HPDE6-E6E7 (cell line): ENCODE measurements at regions not wholly inside any gene's neighbourhood (a gene's known extent, or its start where the extent isn't known, plus 50 kb on each side); places are given as distances from the start of the nearest gene placed in this dataset.
A peak's percentile ranks its signal among the peaks of the same experiment; 100 is the strongest.

Source experiments
- DNase-seq: peaks from one replicate; pipeline ENCODE4 v3.0.0; 2011; ENCODE audit warnings: missing footprints; ENCODE audit errors: extremely low spot score

DNA sequence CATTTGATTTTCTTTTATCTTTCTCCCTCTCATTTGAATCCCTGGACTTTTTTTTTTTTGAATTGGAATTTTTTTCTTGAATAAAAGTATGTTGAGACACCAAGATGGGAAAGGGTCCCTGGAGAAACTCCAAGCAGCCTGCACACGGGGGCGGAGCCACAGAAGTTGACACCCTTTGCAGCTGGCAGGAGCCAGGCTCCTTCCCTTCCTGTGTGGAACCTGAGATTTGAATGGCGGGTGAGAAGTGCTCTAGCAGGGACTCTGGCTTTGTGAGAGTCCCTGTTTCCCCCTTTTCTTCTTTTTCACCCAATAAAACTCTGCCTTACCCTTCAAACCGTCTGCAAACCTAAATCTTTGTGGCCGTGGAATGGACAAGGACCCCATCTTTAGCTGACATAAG, 1381.0 kb upstream of the MIR17HG start:
- DNase-seq = no peak

DNA sequence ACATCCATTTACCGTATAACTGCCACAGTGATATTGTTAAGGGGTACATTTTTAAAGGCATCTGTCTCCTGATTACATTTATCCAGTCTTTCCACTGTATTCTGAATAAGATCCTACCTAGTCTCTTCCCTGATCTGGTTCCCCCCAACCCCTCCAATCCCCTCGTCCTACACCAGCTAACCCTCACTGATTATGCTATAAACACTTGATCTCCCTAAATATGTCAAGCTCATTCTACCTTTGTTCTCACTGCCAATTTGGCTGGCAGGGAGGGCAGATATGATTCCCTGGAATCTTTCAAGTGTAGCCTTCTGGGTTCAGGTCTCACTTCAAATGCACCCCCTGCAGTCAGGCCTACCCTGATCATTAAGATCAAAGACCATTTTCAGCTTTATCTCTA, 1379.8 kb upstream of the MIR17HG start:
- DNase-seq = no peak

DNA sequence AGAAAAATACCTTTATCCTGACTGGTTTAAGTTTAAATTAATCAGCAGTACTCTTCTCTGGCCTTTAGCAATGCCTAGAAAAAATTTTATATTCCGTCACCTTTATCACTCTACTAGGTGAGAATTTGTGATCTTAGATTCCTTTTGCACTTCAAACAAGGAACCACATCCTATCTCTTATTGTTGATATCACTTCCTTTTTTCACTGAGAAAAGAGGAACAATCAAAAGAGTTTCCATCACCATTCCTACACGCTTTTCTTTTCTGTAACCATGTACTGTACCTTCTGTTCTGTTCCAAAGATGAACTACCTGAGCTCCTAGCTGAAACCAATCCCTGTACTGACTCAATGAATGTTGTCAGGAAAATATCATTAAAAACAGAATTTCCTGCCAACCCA, 1379.0 kb upstream of the MIR17HG start:
- no peak for DNase-seq

DNA sequence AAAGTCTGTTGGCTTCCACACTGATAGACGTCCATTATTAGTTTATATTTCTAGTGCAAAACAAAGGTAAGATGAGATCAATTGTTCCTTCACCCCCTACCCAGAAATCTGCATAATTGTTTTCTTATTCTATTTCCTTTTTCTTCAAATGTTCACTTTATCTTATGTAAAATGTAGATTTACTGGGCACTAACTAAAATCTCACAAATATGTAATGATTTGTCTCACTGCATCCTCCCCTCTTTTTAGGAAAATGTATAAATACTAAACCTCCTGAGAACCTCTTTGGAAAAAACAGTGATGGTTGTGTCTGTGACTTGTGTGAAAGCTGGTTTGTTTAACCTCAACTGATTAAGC, 1377.2 kb upstream of the MIR17HG start:
- no peak for DNase-seq

DNA sequence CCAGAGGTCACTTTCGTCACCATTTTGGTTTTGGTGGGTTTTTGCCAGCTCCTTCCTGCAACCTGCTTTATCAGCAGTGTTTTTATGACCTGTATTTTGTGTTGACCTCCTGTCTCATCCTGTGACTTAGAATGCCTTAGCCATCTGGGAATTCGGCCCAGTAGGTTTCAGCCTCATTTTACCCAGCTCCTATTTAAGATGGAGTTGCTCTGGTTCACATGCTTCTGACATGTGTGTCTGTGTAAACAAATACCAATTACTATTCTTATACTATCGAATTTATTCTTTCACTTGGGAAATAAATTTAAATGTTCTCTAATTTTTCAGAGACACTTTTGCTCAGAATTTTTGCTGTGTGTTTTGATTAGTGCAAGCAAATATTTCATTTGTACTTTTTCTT, 1370.3 kb upstream of the MIR17HG start:
- no peak for DNase-seq

DNA sequence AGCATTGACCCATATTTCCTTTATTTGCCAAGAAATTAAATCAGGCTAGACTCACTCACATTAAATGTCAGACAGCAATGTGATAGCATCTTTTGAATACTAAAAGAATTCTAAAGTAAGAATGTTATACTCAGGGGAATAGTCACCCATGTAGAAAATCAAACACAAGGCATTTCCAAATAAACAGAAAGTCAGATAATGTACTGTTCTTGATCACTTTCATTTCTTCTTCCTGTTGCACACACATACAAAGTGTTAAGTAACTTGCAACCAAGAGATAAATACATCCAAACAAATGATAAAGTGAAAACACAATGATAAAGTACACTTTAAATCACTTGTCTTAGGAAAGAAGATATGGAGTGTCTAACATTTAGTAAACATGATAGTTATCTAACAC, 1366.6 kb upstream of the MIR17HG start:
- DNase-seq = no peak

DNA sequence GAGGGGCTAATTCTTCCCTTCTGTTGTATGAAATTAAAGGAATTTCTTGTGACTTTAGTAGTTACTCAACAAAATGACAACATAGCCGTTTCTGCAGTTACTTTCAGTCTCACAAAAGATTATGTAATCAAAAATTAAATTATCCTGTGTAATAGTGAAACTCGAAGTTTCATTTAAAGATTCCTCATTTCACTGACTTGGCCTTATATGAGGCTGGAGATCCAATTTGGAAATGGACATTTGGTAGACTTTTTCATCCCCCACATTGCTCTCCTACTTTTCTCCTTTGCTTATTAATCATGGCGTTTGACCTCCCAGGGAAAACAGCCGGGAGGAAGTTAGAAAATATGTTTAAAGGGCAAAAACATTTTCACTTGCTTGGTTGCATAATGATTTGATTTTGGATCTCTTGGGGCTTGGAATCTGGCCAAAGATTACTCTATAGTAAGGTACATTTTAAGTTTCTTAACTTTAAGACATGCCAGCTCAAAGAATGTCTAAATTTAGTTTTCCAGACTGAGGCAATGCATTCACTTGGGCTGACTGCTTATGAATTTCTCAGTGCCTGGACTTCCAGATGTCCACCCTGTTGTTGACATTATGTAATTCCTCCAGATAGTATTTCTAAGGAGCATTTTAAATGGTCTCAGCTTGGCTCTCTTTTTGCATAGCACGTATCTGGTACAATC, 1364.9 kb upstream of the MIR17HG start:
- DNase-seq = no peak

DNA sequence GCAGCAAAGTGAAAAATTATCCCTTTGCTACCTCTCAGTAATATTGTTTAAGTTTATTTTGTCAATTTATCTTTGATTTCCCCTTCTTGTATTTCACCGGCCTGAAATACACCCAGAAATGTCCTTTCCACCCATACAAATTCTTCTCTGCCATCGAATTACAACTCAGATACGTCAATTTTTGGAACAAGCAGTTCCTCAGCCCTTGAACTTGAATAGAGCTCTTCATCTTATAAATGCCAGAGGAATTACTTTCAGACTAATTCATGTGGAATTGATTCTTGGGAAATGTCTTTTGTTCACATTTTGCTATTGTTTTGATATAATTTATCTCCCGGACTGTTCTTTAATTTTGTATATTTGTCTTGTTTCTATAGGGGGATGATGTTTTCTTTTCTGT, 1359.3 kb upstream of the MIR17HG start:
- no peak for DNase-seq

DNA sequence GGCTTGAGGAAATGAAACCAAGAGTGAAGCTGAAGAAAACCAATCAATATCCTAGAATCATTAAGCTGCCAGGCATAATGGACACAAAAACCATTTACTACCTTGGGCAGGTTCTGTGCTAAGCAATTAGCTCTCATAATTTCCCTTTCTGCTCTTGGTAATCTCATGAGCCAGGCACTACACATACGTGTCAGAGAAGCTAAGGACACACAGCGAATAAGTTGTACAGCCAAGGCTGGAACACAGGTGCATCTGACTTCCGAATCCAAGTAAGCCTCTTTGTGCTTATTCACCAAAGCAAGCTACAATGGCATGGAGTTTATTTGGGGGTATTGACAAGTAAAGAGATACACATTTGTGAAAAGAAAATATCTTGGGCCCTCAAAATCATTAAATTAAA, 1343.9 kb upstream of the MIR17HG start:
- DNase-seq = no peak

DNA sequence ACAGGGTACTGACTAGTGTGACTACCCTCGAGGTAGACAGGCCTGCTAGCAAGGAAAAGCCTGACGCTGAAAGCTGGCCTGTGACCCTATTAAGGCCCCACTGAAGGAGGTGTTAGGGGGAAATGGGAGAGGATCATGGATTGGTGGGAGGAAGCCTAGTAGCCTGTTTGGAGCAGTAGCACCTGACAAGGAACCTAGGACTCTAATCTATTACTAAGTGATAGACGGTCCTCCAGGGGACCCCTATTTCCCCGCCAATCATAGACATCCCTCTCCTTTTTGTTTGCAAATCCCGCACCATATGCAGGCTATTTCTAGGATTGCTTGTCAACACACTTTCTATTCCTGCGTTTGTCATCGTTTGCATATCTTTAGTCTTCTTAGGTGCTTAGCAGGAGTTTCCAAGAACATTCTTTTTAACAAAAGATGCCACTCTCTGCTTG, 1338.8 kb upstream of the MIR17HG start:
- DNase-seq = no peak

DNA sequence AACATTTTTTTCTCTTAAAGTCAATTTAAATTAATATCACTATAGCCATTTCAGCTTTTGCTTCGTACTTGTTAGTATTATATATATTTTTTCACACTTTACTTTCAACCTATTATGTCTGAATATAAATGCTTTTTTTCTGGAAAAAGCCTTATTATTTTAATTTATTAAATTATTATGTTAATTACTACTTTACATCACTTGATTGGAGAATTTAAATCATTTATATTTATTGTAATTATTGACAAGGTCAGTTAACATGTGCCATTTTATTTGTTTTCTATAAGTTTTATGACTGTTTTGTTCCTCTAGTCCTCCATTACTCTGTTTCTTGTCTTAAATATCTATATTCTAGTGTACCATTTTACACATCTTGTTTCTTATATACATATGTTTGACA, 1333.4 kb upstream of the MIR17HG start:
- DNase-seq = no peak

DNA sequence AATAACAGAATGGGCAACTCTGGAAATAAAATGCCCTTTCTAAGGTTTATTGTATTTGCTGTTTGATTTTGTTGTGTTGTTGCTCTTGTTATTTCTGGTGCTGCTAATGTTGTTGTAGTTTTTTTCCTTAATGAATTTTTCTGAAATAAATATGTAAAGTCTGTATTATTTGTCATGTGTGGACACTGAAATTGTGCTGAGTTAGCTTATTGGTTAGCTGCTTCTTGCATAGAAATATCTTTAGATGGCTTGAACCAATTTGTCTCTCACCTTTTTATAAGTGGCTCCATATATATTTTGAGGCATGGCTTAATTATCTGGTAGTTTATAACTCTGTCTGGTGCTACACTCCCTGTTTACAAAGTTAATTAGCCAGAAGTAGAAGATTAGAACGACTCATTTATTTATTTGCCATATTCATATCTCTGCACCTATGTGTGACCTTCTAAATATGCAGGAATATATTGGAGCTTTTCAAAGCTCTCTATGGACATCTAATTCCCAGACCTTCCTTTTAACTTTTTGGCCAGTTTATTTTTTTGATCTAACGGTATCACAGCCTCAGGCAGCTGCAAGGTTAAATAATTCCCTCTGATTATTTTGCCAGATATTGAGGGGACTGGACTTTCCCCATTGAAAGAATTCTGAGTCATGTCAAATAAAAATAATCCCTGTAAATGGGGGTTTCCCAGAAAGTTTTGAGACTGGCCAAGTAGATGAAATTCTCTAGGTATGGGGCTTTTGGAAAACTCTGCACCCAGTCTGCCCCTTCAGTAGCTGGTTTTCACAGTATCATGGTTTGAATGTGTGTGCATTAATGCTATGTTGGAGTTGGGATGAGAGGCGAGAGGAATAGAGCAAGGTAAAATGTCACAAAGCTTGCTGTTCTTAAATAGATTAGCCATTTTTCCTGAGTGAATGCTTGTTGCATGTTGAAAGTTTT, 1331.7 kb upstream of the MIR17HG start:
- DNase-seq = no peak

DNA sequence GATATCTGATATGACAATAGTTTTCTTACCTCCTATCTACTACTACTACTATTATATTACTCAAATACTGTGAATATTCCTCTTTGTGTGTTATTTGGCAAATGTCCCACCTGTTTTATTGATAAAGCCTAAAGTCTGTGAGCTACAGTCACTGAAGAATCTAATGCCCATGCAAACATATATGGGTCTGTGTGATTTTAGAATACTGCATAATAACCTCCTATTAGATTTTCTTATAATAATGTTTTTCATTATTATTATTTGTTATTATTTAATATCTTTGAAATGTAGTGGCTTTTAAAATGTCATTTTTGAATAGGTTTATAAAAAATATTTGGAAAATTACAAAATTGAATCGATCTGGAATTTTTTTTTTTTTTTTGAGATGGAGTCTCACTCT, 1330.8 kb upstream of the MIR17HG start:
- DNase-seq = no peak

DNA sequence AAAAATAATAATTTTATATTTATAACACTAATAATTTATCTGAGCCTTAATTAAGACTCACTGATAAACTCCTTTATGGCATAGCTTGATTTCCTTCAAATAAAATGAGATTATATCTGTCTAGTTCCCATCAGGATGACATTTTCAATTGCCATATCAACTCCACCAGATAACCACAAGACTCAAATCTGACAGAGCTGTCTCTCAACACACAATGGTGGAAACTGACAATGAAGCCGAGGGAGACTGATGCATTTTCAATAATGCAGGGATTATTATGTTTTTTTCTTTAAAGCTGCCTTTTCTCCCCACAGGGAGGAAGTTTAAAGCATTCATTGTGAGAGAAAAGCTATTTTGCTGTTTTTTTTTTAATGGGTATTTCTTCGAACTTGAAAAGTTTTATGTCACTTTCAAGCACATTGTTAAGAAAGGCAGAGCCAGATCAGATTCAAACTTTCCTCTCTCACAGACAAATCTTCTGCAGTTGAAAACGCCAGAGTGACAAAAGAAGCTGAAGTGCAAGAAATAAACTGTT, 1326.9 kb upstream of the MIR17HG start:
- no peak for DNase-seq

DNA sequence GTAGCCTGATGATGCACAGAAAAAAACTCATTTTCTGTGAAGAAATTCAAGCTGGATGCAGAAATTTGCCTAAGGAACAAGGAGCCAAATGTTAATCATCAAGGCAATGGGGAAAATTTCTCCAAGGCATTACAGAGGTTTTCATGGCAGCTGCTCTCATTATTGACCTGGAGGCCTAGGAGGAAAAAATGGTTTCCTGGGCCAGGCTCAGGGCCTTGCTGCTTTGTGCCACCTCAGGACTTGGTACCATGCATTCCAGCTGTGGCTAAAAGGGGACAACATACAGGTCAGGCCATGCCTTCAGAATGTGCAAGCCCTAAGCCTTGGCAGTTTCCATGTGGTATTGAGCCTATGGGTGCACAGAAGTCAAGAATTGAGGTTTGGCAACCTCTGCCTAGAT, 1320.1 kb upstream of the MIR17HG start:
- DNase-seq = no peak

DNA sequence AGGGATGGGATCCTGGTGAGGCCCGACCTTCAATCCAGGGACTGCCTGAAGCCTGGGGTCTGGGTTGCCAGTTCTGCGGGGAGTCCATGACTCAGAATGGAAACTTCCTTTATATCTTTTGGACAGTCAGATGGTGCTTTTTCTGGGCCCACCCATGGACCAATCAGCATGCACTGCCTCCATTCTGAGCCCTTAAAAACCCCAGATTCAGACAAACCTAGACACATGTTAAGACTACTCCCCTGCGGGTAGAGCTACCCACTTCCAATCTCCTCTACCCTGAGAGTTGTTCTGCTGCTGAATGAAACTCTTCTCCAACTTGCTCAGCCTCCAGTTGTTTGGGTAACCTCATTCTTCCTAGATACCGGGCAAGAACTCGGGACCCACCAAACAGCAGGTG, 1315.2 kb upstream of the MIR17HG start:
- DNase-seq = no peak

DNA sequence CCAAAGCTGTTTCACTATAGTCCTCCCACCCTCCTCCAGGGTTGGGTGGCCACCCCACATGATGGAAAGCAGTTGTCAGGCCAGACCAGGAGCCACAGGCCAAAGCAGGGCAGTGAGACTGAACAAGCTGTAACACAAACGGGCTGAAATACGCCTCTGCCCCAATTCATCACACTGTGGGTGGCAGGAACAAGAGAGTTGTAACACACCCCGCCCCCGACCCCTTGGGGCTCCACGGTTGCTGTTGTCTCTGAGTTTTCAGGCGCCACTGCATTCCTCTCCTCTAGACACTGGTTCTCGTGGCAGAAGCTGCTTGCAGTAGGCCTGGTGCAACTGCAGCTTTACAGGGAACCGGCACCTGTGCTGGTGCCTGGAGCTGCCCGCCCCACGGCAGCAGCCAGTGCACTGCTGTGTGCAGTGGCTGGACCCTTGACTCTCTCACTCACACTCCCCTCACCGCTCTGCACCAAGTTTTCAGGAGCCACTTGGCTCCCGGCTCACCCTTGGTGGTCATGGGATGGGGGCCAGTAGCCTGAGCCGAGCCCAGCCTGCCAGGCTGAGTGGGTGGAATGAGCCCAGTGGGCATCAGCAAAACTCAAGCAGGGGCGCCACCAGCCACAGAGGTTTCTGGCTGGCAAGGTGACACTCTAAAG, 1314.5 kb upstream of the MIR17HG start:
- DNase-seq = no peak

DNA sequence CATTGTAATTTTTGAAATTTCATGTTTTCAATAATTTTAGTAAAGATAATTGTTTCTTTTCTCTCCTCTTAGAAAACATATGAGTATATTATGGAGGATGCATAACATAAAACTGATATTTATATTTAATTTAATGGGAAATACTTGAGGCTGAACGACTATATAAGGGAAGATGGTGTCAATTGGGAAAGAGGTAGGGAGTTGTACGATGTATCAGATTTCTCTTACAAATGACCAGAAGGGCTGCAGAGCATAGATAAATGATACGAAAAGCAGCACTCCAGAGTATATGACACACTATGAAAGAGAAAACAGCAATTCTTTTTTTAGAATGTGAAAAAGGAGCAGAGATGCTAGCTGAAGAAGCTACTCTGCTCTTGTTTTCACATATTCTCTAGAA, 1308.0 kb upstream of the MIR17HG start:
- DNase-seq = no peak

DNA sequence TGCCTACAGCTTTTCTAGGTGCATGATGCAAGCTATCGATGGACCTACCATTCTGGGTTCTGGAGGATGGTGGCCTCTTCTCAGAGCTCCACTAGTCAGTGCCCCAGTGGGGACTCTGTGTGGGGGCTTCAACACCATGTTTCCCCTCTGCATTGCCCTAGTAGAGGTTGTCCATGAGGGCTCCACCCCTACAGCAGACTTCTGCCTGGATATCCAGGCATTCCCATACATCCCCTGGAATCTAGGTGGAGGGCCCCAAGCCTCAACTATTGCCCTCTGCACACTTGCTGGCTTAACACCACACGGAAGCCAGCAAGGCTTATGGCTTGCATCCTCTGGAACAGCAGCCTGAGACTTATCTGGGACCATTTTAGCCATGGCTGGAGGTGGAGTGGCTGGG, 1299.9 kb upstream of the MIR17HG start:
- DNase-seq = no peak

DNA sequence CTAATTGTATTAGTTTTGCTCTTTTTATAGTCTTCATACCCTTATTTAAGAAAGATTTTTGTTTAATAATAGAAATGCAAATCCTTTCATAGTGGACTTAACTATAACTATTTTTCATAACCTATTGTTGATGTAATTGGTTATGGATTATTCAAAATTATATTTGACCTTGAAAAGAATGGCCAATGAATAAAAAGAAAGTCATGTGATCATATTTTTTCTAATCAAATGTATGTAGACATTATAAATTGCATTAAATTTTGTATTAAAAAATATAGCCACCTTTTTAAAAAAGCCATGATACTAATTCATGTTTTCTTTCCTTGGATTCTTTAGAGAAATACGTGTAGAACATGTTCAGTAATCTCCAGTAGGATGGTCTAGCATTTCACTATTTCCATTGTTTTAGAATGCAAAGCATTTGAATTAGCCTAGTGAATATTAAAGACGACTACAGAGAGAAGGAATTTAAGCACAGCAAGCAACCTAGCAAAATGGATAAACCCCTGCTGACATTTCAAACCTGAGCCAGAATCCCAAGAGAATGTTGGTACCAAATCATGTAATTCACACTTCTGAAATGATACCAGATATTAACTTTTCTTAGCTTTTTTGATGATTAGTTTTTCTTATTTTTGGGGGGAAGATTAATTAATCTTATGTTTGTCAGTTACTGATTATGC, 1297.4 kb upstream of the MIR17HG start:
- no peak for DNase-seq

DNA sequence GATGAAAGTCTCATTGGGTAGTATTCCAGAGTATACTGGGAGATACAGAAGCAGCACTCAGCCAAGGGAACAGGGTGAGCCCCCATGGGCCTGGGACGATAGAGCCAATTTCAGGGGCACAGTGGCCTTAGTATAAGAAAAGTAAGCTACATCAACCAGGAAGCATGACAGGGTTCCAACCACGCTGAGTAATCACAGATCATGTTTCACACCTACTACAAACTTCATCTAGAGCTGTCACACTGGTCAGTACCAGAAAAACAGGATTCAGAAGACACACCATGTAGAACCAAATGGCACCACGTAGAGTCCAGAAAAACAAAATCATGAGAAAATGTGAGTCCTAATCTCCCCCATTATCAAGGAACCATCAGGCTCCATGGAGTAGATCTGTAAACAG, 1292.4 kb upstream of the MIR17HG start:
- DNase-seq = peak; percentile 59

DNA sequence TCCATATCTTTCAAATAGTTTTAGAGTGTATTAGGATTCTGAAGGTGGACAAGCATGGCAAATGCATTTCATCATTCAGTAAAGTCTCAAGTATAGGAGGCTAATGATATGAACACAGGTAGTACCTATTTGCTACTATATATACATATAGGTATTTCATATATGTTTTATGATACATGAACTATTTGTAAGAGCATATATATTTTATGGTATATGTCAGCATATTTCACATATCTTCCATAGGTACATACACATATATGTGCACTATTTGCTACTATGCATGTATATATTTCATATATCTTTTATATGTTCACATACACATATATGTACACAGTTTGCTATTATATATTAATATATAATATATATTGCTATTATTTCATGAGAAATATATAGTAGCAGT, 1291.7 kb upstream of the MIR17HG start:
- no peak for DNase-seq
